ENCODE measurements at regions not wholly inside any gene's neighbourhood (a gene's known extent, or its start where the extent isn't known, plus 50 kb on each side); places are given as distances from the start of the nearest gene placed in this dataset.
A peak's percentile ranks its signal among the peaks of the same experiment; 100 is the strongest.

DNA sequence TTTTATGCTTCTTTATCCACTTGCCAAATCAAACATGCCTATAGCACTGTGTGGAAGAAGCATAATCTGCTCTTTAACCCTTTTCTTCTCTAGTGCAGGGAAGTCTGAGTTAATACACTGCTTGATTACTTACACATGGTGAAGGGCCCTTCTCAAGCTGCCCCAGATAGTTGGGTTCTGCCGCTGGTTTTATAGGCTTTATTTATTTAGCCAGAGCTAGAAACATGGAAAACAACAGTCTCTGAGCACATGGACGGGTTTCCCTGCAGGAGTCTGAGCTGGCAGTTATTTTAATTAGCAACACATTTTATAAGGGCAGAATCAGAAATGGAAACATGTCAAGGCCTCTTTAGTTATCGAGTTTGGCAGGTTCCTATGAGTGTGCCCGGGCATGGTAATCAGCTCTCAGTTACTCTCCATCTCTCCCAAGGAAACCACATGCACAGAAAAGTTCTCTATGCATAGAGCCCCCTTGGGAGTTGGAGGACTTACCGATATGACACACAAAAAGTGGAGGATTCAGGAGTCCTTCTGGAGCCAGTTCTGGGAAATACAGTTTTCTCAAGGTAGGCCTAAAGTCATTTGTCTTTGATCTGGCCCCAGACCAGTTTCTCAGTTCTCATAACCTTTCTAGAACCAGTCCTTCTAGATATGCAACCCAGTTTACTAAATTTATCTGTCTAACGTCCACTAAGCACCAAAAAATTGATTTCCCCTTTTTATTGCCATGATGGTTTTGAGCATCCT is 564.8 kb downstream of the ACTL7B start:
- no peak for DNase-seq
- Histone ChIP-seq H3K9me3 (no peaks in the 10 kb centered on the region), H3K27ac (no peak overlapping the region), H3K36me3 (ENCODE audit: insufficient read depth in 1 of 2, low read depth in 1 of 2) (no peaks in the 10 kb centered on the region), H3K27me3 (ENCODE audit: insufficient read depth in 3 of 3, low read length in 2 of 3) (no peaks in the 10 kb centered on the region), H3K4me3 (no peak overlapping the region), H3K4me1 (no peaks in the 10 kb centered on the region)
- TF ChIP-seq, protein P1, sequence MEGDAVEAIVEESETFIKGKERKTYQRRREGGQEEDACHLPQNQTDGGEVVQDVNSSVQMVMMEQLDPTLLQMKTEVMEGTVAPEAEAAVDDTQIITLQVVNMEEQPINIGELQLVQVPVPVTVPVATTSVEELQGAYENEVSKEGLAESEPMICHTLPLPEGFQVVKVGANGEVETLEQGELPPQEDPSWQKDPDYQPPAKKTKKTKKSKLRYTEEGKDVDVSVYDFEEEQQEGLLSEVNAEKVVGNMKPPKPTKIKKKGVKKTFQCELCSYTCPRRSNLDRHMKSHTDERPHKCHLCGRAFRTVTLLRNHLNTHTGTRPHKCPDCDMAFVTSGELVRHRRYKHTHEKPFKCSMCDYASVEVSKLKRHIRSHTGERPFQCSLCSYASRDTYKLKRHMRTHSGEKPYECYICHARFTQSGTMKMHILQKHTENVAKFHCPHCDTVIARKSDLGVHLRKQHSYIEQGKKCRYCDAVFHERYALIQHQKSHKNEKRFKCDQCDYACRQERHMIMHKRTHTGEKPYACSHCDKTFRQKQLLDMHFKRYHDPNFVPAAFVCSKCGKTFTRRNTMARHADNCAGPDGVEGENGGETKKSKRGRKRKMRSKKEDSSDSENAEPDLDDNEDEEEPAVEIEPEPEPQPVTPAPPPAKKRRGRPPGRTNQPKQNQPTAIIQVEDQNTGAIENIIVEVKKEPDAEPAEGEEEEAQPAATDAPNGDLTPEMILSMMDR (IDR thresholded peaks at IDR 0.05), result no peak
- WGBS, 3 donors, result 62 to 70% (median 65%) methylated on average over 6 of the region's 6 CpGs
- no peak for ATAC-seq
- intact Hi-C loops (cut with DNase I), result no loop called here

DNA sequence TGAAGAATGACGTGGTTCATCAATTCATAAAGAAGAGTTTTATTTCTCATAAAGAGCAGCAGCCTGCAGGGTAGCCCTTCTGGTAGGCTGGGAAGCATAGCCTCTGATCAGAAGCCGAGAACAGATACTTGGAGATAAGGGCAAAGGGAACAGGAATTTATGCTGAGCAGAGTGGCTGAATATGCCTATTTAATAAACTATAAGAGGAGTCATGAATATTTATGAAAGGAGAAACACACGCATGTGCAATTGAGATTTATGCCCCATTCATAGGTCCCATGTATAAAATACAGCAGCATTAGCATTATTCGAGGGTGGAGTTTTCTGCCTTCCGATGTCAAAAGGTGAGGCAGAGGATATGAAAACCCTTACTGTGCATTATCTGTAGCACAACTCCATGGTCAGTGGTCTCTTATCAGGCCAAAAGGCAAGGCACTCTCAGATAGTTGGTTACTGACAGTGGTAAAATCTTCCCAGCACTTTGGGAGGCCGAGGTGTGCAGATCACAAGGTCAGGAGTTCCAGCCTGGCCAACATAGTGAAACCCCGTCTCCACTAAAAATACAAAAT is 569.1 kb downstream of the ACTL7B start:
- no peaks in the 10 kb centered on the region for H3K9me3 ChIP-seq
- H3K4me3 ChIP-seq, result no peak overlapping the region
- no peaks in the 10 kb centered on the region for H3K27me3 ChIP-seq (ENCODE audit: insufficient read depth in 3 of 3, low read length in 2 of 3)
- H3K36me3 ChIP-seq (ENCODE audit: insufficient read depth in 1 of 2, low read depth in 1 of 2), result no peaks in the 10 kb centered on the region
- intact Hi-C loops (cut with DNase I), result no loop called here
- ATAC-seq (no peak), DNase-seq (no peak)
- TF ChIP-seq, protein P1 (IDR thresholded peaks at IDR 0.05), result no peak
- H3K27ac ChIP-seq, result no peak overlapping the region
- H3K4me1 ChIP-seq, result no peaks in the 10 kb centered on the region
- 93 to 97% (median 94%) methylated on average over 7 of the region's 7 CpGs for WGBS, 3 donors

DNA sequence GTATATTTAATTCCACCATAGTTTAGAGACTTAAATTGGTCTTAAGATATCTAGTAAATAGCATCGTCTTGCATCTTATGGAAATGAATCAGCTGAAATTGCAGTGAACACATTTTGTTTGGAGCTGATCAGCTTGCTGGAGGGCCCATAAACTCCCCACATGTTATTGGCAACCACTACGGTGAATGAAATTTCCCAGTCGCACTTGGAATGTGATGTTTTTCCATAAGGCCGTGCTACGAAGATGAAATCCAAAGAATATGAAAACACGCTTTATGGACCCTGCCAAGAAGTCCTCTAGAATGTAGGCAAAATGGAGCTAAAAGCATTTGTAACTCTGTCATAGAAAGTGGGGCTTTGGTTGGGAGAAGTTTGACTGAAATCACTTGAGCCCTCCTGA is 572.1 kb downstream of the ACTL7B start:
- intact Hi-C loops (cut with DNase I), result no loop called here
- DNase-seq (no peak), ATAC-seq (no peak)
- Histone ChIP-seq H3K4me1 (no peaks in the 10 kb centered on the region), H3K27ac (no peak overlapping the region), H3K9me3 (no peaks in the 10 kb centered on the region), H3K36me3 (ENCODE audit: insufficient read depth in 1 of 2, low read depth in 1 of 2) (no peaks in the 10 kb centered on the region), H3K4me3 (no peak overlapping the region), H3K27me3 (ENCODE audit: insufficient read depth in 3 of 3, low read length in 2 of 3) (no peaks in the 10 kb centered on the region)
- 83 to 93% (median 90%) methylated on average over 6 of the region's 6 CpGs for WGBS, 3 donors
- TF ChIP-seq, protein P1 (IDR thresholded peaks at IDR 0.05), result no peak

DNA sequence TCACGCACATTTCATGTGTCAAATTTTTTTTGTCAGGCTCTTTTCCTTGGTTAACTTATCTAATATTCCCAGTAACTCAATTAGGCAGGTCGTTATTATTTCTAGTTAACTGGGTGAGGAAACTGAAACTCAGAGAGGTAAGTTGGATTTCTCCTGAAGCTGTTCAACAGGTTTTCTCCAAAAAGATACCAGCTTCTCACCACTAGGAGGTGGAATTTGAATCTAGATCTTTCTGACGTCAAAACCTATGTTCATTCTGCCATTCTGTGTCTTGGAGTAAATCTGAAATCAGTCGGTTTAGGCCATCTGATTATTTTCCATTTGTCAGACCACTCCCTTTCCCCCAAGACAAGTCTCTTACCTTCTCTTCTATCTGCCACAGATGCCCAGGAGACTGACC is 572.9 kb downstream of the ACTL7B start:
- no peaks in the 10 kb centered on the region for H3K4me1 ChIP-seq
- TF ChIP-seq, protein P1 (IDR thresholded peaks at IDR 0.05), result peak; percentile 22
- no peaks in the 10 kb centered on the region for H3K27me3 ChIP-seq (ENCODE audit: insufficient read depth in 3 of 3, low read length in 2 of 3)
- H3K9me3 ChIP-seq, result no peaks in the 10 kb centered on the region
- H3K4me3 ChIP-seq, result no peak overlapping the region
- no peak overlapping the region for H3K27ac ChIP-seq
- intact Hi-C loops (cut with DNase I), result no loop called here
- H3K36me3 ChIP-seq (ENCODE audit: insufficient read depth in 1 of 2, low read depth in 1 of 2), result no peaks in the 10 kb centered on the region
- 78 to 88% (median 81%) methylated on average over 4 of the region's 4 CpGs for WGBS, 3 donors
- ATAC-seq (no peak), DNase-seq (no peak)
